Stomach smooth muscle (tissue), 2 donors: ENCODE measurements at regions not wholly inside any gene's neighbourhood (a gene's known extent, or its start where the extent isn't known, plus 50 kb on each side); places are given as distances from the start of the nearest gene placed in this dataset.

Experiments used
- H3K27ac ChIP-seq: one replicate; pipeline ENCODE4 v1.7.0; 2013; ENCODE audit warnings: mild to moderate bottlenecking, low read length, inconsistent platforms
- H3K27me3 ChIP-seq, 2 donors: one replicate each; pipeline ENCODE4 v1.7.0; 2013; ENCODE audit warnings: low read length in 2 of 2; ENCODE audit not compliant: insufficient read depth in 2 of 2, control insufficient read depth in 1 of 2
- H3K36me3 ChIP-seq, 2 donors: one replicate each; pipeline ENCODE4 v1.7.0; 2013; ENCODE audit warnings: low read length in 2 of 2; ENCODE audit not compliant: control insufficient read depth in 2 of 2, insufficient read depth in 2 of 2
- H3K4me1 ChIP-seq: one replicate; pipeline ENCODE4 v1.7.0; 2013; ENCODE audit warnings: low read length; ENCODE audit not compliant: control insufficient read depth, insufficient read depth
- H3K4me3 ChIP-seq, 2 donors: one replicate each; pipeline ENCODE4 v1.7.0; 2013; ENCODE audit warnings: low read length in 2 of 2
- H3K9ac ChIP-seq, 2 donors: one replicate each; pipeline ENCODE4 v1.7.0; 2013; ENCODE audit warnings: low read length in 2 of 2, mild to moderate bottlenecking in 1 of 2
- H3K9me3 ChIP-seq, 2 donors: one replicate each; pipeline ENCODE4 v1.7.0; 2013; ENCODE audit warnings: low read length in 2 of 2; ENCODE audit not compliant: control insufficient read depth in 2 of 2
- donor health status: healthy.
- donor health status: Pancreatic carcinoma.

DNA sequence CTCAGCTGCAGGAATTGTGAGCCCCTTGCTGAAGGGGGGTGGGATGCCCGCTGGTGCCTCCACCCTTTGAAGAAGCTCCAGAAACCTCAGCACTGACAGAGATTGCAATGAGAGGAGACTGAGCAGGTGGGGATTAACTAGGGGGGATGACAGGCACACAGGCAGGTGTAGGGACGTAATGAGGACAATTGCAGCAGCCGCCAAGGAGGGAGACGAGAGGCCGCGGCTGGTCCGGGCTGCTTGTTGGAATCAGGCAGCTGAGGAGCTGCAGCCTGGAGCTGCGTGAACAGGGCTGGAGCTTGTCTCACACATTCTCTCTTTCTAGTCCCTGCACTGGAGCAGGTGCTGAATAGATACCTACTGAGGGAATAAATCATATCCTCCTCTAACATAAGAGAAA is 122.0 kb upstream of the TCERG1L start:
- H3K27ac ChIP-seq, result no peak overlapping the region
- H3K36me3 ChIP-seq, result no peaks in the 10 kb centered on the region
- H3K9ac ChIP-seq, result no peak overlapping the region
- H3K9me3 ChIP-seq, result no peaks in the 10 kb centered on the region
- H3K27me3 ChIP-seq, result peaks cover 19 to 23% of the 10 kb centered on the region in 2 donors
- H3K4me3 ChIP-seq, result no peak overlapping the region
- H3K4me1 ChIP-seq, result peaks cover 11% of the 10 kb centered on the region

GRCh38 chr10:131435232-131435631 is 123.7 kb upstream of the TCERG1L start:
- Histone ChIP-seq H3K27me3 (peaks cover 10 to 13% of the 10 kb centered on the region in 2 donors), H3K9ac (no peak overlapping the region)

DNA sequence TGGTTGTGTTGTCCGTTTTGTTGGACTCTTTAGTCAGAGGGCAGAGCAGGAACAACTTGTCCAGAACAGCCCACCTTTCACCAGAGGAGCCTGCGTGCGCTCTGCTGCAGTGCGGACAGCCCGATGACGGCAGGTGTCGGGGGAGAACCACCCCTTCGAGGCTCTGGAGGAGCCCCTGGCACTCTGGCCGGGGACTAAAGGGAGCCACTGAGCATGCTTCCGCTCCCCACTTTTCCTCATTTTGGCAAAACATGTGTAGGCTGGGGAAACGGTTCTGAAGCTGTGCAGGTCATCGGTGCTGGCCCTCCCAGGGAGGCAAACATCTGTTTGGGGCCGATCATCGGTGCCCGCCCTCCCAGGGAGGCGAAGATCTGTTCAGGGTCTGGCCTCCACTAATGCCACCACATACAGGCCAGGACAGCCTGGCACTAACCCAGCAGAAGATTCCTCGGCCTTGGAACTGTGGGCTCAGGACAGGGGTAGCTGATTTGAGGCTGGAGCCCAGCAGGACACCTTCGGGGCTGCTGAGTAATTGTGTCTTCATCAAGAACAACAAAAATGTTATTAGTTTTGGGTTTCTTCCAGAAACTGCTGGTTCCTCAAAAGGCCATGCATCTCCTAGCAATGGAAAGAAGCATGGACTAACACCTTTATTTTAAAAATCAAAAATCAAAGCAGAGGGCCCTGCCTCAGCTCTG is 124.4 kb upstream of the TCERG1L start:
- no peaks in the 10 kb centered on the region for H3K9me3 ChIP-seq
- no peak overlapping the region for H3K9ac ChIP-seq
- no peak overlapping the region for H3K4me3 ChIP-seq
- H3K4me1 ChIP-seq, result peaks cover 11% of the 10 kb centered on the region
- H3K27ac ChIP-seq, result no peak overlapping the region
- H3K27me3 ChIP-seq, result peaks cover 9 to 10% of the 10 kb centered on the region in 2 donors
- no peaks in the 10 kb centered on the region for H3K36me3 ChIP-seq

More at GRCh38 chr10:131435232-131435631, 123.7 kb upstream of the TCERG1L start:
- H3K27ac ChIP-seq, result no peak overlapping the region
- no peaks in the 10 kb centered on the region for H3K9me3 ChIP-seq
- H3K36me3 ChIP-seq, result no peaks in the 10 kb centered on the region
- peaks cover 11% of the 10 kb centered on the region for H3K4me1 ChIP-seq
- no peak overlapping the region for H3K4me3 ChIP-seq

DNA sequence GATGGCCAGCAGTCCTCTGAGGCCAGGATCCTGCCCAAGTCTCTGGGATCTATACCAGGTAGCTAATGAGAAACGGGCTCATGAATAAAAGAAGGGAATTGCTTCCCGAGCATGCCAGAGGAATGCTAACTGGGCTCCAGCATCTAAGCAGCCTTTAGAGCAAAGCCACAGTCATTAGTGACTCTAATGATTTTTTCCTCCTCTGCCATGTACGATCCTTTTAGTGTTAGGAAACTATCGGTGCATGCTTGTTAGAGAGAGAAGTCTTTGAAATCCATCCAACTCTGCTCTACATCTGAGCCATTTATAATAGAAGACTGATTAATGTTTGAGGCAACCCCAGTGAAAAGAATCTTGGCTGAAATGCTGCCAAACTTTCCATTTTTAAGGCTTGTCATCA is 124.9 kb upstream of the TCERG1L start:
- Histone ChIP-seq H3K27me3 (peaks cover 4 to 12% of the 10 kb centered on the region in 2 donors), H3K4me3 (no peak overlapping the region), H3K9me3 (no peaks in the 10 kb centered on the region), H3K36me3 (no peaks in the 10 kb centered on the region), H3K27ac (no peak overlapping the region), H3K9ac (no peak overlapping the region), H3K4me1 (peaks cover 11% of the 10 kb centered on the region)

DNA sequence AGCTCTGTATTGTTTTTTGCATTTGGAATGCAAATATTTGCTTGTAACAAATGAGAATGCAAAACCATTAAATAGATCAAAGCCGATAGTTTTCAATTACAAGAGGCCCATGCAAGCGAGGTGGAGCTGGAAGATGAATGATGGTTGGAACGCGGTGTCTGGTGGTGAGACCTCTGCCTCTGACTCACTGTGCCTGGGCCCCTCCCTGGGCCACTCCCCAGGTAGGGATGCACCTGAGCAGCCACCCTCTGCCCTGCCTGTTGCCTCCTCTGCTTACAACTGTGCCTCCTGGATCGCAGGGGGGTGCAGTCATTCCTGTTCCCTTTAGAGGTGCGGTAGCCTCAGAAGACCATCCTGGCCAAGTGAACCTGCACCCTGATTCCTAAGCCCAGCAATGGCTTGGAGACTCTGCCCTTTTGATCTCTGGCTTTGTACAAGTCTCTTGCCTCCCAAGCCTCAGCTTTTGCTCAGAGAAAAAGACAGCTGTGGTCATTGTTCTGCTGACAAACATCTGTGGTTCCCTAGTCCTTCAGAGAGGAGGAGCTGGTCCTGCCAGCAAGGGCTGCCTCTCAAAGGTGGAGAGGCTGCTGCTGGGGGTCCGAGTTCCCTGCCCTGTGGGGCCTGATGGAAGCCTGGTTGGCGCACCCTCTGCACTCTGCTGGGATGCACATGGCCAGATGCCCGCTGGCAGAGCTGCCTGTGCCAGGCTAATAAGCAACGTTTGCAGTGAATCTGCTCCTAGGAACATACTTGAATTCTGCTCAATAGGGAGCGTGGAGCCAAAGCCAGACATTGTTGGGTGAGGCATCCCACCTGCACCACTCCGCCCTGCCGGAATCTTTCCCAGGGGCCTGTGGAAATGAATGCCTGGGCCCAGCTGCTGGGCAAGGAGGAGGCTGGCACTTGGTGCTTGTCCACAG is 126.3 kb upstream of the TCERG1L start:
- no peak overlapping the region for H3K4me3 ChIP-seq
- H3K36me3 ChIP-seq, result no peaks in the 10 kb centered on the region
- H3K9me3 ChIP-seq, result no peaks in the 10 kb centered on the region
- H3K27ac ChIP-seq, result no peak overlapping the region
- H3K4me1 ChIP-seq, result peaks cover 11% of the 10 kb centered on the region
- H3K9ac ChIP-seq, result no peak overlapping the region
- H3K27me3 ChIP-seq, result peaks cover 6 to 7% of the 10 kb centered on the region in 2 donors

GRCh38 chr10:131438665-131439064 is 127.1 kb upstream of the TCERG1L start:
- peaks cover 7 to 8% of the 10 kb centered on the region in 2 donors for H3K27me3 ChIP-seq
- H3K4me1 ChIP-seq, result peaks cover 11% of the 10 kb centered on the region
- no peak overlapping the region for H3K4me3 ChIP-seq
- H3K27ac ChIP-seq, result no peak overlapping the region
- no peaks in the 10 kb centered on the region for H3K9me3 ChIP-seq
- no peak overlapping the region for H3K9ac ChIP-seq
- H3K36me3 ChIP-seq, result no peaks in the 10 kb centered on the region

GRCh38 chr10:131439705-131440104 is 128.2 kb upstream of the TCERG1L start:
- no peak overlapping the region for H3K9ac ChIP-seq
- H3K27me3 ChIP-seq, result peaks cover 13 to 14% of the 10 kb centered on the region in 2 donors
- H3K36me3 ChIP-seq, result no peaks in the 10 kb centered on the region
- H3K27ac ChIP-seq, result no peak overlapping the region
- H3K4me3 ChIP-seq, result no peak overlapping the region
- peaks cover 11% of the 10 kb centered on the region for H3K4me1 ChIP-seq
- H3K9me3 ChIP-seq, result no peaks in the 10 kb centered on the region

GRCh38 chr10:131440405-131441360 is 129.2 kb upstream of the TCERG1L start:
- Histone ChIP-seq H3K9ac (no peak overlapping the region), H3K4me1 (peaks cover 10% of the 10 kb centered on the region)

DNA sequence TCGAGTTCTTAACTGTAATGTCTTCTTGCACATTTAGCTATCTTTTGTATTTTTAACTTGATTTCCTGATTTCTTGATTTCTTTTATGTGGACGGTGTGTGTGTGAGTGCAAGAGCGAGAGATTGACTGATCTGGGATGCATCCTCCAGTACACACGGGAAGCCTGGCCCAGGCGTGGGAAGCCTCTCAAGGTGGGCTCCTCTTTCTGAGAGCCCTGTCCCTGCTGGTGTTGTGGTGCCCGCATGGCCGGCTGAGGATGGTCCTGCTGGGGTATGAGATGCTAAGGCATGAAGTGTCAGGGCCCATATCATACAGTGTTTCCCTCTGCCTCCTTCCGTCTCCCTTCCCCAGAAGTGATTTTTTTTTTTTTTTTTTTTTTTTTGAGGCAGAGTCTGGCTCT is 130.8 kb upstream of the TCERG1L start:
- H3K36me3 ChIP-seq, result no peaks in the 10 kb centered on the region
- H3K9me3 ChIP-seq, result no peaks in the 10 kb centered on the region
- no peak overlapping the region for H3K4me3 ChIP-seq
- no peak overlapping the region for H3K27ac ChIP-seq
- no peaks in the 10 kb centered on the region for H3K4me1 ChIP-seq
- H3K9ac ChIP-seq, result no peak overlapping the region
- peaks cover 14% of the 10 kb centered on the region in 2 donors for H3K27me3 ChIP-seq

More at GRCh38 chr10:131440405-131441360, 129.2 kb upstream of the TCERG1L start:
- no peak overlapping the region for H3K27ac ChIP-seq
- no peaks in the 10 kb centered on the region for H3K36me3 ChIP-seq
- H3K27me3 ChIP-seq, result peaks cover 13 to 14% of the 10 kb centered on the region in 2 donors
- no peak overlapping the region for H3K4me3 ChIP-seq
- H3K9me3 ChIP-seq, result no peaks in the 10 kb centered on the region

- no peak overlapping the region for H3K27ac ChIP-seq
- H3K9ac ChIP-seq, result no peak overlapping the region
- peaks cover 14% of the 10 kb centered on the region in 2 donors for H3K27me3 ChIP-seq
- no peak overlapping the region for H3K4me3 ChIP-seq
- H3K9me3 ChIP-seq, result no peaks in the 10 kb centered on the region
- no peaks in the 10 kb centered on the region for H3K36me3 ChIP-seq
- H3K4me1 ChIP-seq, result no peaks in the 10 kb centered on the region
Measured at GRCh38 chr10:131444286-131444685, 132.8 kb upstream of the TCERG1L start.
